Kidney (tissue), 13 donors: ENCODE measurements at regions not wholly inside any gene's neighbourhood (a gene's known extent, or its start where the extent isn't known, plus 50 kb on each side); places are given as distances from the start of the nearest gene placed in this dataset.
A peak's percentile ranks its signal among the peaks of the same experiment; 100 is the strongest.

Source experiments
- DNase-seq, 5 donors: peaks; one replicate each; pipeline ENCODE4 v3.0.0-alpha.2; 2013 to 2020
- FAIRE-seq: peaks from 2 replicates; lab custom pipeline; 2012; peaks lifted over from hg19 to GRCh38; lab: Jason Lieb, UNC
- H3K27ac ChIP-seq, 2 donors: one replicate each; pipeline ENCODE4 v1.7.0; 2013; ENCODE audit warnings: low read depth in 2 of 2, low read length in 2 of 2, inconsistent platforms in 1 of 2
- H3K27me3 ChIP-seq: one replicate; pipeline ENCODE4 v1.7.1; 2013; ENCODE audit warnings: low read length, inconsistent platforms; ENCODE audit not compliant: control insufficient read depth, insufficient read depth
- H3K36me3 ChIP-seq, 3 donors: one replicate each; pipeline versions ENCODE4 v1.7.0 to v1.7.1; 2013; ENCODE audit warnings: low read length in 3 of 3, control low read depth in 1 of 3, inconsistent platforms in 1 of 3; ENCODE audit not compliant: insufficient read depth in 3 of 3, control insufficient read depth in 2 of 3
- H3K4me1 ChIP-seq, 3 donors: one replicate each; pipeline versions ENCODE4 v1.7.0 to v1.7.1; 2013; ENCODE audit warnings: low read length in 3 of 3, inconsistent platforms in 1 of 3, low read depth in 1 of 3; ENCODE audit not compliant: control insufficient read depth in 2 of 3, insufficient read depth in 2 of 3
- H3K4me3 ChIP-seq, 3 donors: one replicate each; pipeline versions ENCODE4 v1.7.0 to v1.8.1; 2013; ENCODE audit warnings: low read length in 3 of 3, control low read depth in 1 of 3, inconsistent platforms in 1 of 3
- H3K9ac ChIP-seq, 3 donors: one replicate each; pipeline versions ENCODE4 v1.7.0 to v1.7.1; 2013; ENCODE audit warnings: low read length in 3 of 3, control low read depth in 1 of 3, inconsistent platforms in 1 of 3
- H3K9me3 ChIP-seq, 3 donors: one replicate each; pipeline versions ENCODE4 v1.7.0 to v1.7.1; 2013; ENCODE audit warnings: low read length in 3 of 3, control low read depth in 1 of 3, inconsistent platforms in 1 of 3; ENCODE audit not compliant: control insufficient read depth in 2 of 3, insufficient read depth in 1 of 3
- intact Hi-C: fragments of 100-400 bp; cut with DNase I; formaldehyde crosslinking; loops from one replicate; pipeline ENCODE4 v1.11.1; 2022
- TF ChIP-seq, protein P1 (sequence below): IDR thresholded peaks from 3 replicates; pipeline ENCODE4 v1.5.1; 2012; ENCODE audit warnings: mild to moderate bottlenecking, moderate library complexity, borderline replicate concordance; ENCODE audit not compliant: insufficient read depth; ENCODE audit errors: extremely low read depth
- donor health status: control.
- donor health status: control.
- donor health status: control.
- donor health status: control.
- donor health status: control.
- donor health status: DM: yes; HTN: yes; CAD: no.
- donor health status: Normal renal cell carcinoma (clear cell type).

DNA sequence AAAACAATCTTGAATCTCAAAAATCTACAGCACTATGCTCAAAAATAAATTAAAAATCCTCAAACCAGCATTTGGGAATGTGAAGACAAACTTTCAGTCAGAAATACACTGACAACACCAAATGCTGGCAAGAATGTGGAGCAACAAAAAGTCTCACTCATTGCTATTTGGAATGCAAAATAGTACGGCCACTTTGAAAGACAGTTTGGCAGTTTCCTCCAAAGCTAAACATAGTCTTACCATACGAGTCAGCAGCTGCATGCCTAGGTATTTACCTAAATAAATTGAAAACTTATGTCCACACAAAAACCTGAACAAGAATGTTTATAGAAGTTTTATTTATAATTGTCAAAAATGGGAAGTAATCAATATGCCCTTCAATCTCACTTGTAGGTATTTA, 904.2 kb upstream of the LRRC4C start:
- FAIRE-seq, result no peak
- TF ChIP-seq, protein P1, sequence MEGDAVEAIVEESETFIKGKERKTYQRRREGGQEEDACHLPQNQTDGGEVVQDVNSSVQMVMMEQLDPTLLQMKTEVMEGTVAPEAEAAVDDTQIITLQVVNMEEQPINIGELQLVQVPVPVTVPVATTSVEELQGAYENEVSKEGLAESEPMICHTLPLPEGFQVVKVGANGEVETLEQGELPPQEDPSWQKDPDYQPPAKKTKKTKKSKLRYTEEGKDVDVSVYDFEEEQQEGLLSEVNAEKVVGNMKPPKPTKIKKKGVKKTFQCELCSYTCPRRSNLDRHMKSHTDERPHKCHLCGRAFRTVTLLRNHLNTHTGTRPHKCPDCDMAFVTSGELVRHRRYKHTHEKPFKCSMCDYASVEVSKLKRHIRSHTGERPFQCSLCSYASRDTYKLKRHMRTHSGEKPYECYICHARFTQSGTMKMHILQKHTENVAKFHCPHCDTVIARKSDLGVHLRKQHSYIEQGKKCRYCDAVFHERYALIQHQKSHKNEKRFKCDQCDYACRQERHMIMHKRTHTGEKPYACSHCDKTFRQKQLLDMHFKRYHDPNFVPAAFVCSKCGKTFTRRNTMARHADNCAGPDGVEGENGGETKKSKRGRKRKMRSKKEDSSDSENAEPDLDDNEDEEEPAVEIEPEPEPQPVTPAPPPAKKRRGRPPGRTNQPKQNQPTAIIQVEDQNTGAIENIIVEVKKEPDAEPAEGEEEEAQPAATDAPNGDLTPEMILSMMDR, result no peak

DNA sequence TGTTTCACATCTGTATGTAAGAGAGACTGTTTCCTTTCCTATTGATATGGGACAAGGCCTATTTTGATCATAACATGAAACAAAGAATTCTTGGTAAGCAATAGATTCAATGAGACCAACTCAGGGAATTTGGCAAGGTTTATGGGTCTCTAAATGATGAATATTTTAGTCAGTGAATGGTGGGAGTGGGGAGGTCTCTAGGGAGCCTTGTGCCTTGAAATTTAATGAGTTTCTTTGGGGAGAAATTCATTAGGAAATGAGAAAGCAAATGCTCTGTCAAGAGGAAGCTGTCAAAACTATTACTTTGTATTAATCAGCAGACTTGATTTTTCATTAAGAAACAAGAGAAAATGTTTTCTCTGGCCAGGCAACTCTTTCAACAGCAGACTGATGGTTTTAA, 921.7 kb upstream of the API5 start:
- Histone ChIP-seq H3K4me1 (no peaks in the 10 kb centered on the region), H3K9me3 (no peaks in the 10 kb centered on the region), H3K4me3 (no peak overlapping the region), H3K36me3 (no peaks in the 10 kb centered on the region), H3K27me3 (no peaks in the 10 kb centered on the region), H3K27ac (no peak overlapping the region), H3K9ac (no peak overlapping the region)
- FAIRE-seq (no peak), DNase-seq (no peak)
- intact Hi-C loops, result no loop called here
- TF ChIP-seq, protein P1, result no peak

More for the DNA sequence above, 904.2 kb upstream of the LRRC4C start:
- Histone ChIP-seq H3K9ac (no peak overlapping the region), H3K27me3 (no peaks in the 10 kb centered on the region), H3K36me3 (no peaks in the 10 kb centered on the region), H3K9me3 (no peaks in the 10 kb centered on the region), H3K4me3 (no peak overlapping the region), H3K4me1 (no peaks in the 10 kb centered on the region), H3K27ac (no peak overlapping the region)
- DNase-seq, result no peak
- intact Hi-C loops, result no loop called here

DNA sequence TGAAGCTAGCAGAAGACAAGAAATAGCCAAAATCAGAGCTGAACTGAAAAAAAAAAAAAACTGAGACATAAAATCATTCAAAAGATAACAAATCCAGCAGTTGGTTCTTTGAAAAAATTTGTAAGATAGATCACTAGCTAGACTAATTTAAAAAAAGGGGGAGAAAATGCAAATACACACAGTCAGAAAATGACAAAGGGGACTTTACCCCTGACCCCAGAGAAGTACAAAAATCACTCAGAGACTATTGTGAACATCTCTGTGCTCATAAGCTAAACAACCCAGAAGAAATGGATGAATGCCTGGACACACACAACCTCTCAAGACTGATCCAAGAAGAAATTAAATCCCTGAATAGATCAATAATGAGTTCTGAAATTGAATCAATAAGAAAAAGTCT, 914.3 kb upstream of the API5 start:
- H3K27ac ChIP-seq, result no peak overlapping the region
- H3K36me3 ChIP-seq, result no peaks in the 10 kb centered on the region
- H3K9ac ChIP-seq, result no peak overlapping the region
- intact Hi-C loops, result no loop called here
- TF ChIP-seq, protein P1, result no peak
- H3K4me1 ChIP-seq, result no peaks in the 10 kb centered on the region
- FAIRE-seq (no peak), DNase-seq (no peak)
- H3K4me3 ChIP-seq, result no peak overlapping the region
- no peaks in the 10 kb centered on the region for H3K9me3 ChIP-seq
- no peaks in the 10 kb centered on the region for H3K27me3 ChIP-seq

DNA sequence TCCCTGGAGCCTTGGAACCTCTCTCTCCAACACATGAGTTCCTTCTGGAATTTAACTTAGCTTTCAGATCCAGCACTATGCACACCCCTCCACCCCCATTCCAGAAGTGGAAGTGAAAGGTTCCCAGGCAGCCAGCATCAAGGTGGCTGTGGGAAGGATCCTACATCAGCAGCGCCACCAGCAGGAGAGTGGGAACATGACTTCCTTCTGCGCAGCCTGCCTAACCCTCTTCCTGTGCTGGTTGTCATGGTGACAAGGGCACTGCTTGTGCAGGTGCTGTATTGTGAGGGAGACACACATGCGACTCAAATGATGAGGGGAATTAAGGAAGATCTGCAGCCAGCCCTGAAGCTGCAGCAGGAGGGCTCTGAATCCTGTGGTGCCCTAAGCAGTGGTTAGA, 904.5 kb upstream of the API5 start:
- FAIRE-seq (no peak), DNase-seq (peak in 4 of 5 donors; percentile 60 to 79 (median 68))
- H3K4me1 ChIP-seq, result no peaks in the 10 kb centered on the region
- TF ChIP-seq, protein P1, result no peak
- H3K27me3 ChIP-seq, result no peaks in the 10 kb centered on the region
- H3K36me3 ChIP-seq, result no peaks in the 10 kb centered on the region
- intact Hi-C loops, result no loop called here
- H3K9ac ChIP-seq, result no peak overlapping the region
- H3K4me3 ChIP-seq, result no peak overlapping the region
- H3K9me3 ChIP-seq, result no peaks in the 10 kb centered on the region
- no peak overlapping the region for H3K27ac ChIP-seq
